ENCODE measurements at regions not wholly inside any gene's neighbourhood (a gene's known extent, or its start where the extent isn't known, plus 50 kb on each side); places are given as distances from the start of the nearest gene placed in this dataset.

GRCh38 chr5:141799507-141800167, 78.6 kb downstream of the PCDH1 start:
- TF ChIP-seq DDIT3 (CRISPR knock-in tag; IDR thresholded peaks at IDR 0.05) (no peak), TEAD3 (CRISPR knock-in tag; optimal IDR thresholded peaks at IDR 0.05; ENCODE audit: borderline replicate concordance) (no peak), SRY (CRISPR knock-in tag; IDR thresholded peaks at IDR 0.05) (no peak)

All from HepG2 (cell line).